GM23248 (cell line): ENCODE measurements at regions not wholly inside any gene's neighbourhood (a gene's known extent, or its start where the extent isn't known, plus 50 kb on each side); places are given as distances from the start of the nearest gene placed in this dataset.

Experiments
- DNase-seq: peaks from one replicate; pipeline ENCODE4 v3.0.0-alpha.2; 2015
- H2AFZ ChIP-seq: fragments of 200-600 bp; sonication (generic); 2 replicates; pipeline ENCODE4 v1.6.1; 2016; ENCODE audit warnings: antibody characterized with exemption
- H3F3A ChIP-seq: fragments of 200-600 bp; sonication (generic); 2 replicates; pipeline ENCODE4 v1.6.1; 2016; ENCODE audit warnings: mild to moderate bottlenecking, antibody characterized with exemption, mixed run types; ENCODE audit not compliant: insufficient read depth
- H3K27ac ChIP-seq: fragments of 200-600 bp; sonication (generic); 2 replicates; pipeline ENCODE4 v1.5.1; 2016; ENCODE audit warnings: mild to moderate bottlenecking
- H3K27me3 ChIP-seq: fragments of 200-600 bp; sonication (generic); replicated peaks from 2 replicates; pipeline ENCODE4 v1.6.1; 2016; ENCODE audit warnings: mild to moderate bottlenecking; ENCODE audit not compliant: insufficient read depth
- H3K36me3 ChIP-seq: fragments of 200-600 bp; sonication (generic); 2 replicates; pipeline ENCODE4 v1.6.1; 2016; ENCODE audit warnings: low read depth, mild to moderate bottlenecking
- H3K4me1 ChIP-seq: fragments of 200-600 bp; sonication (generic); 2 replicates; pipeline ENCODE4 v1.6.1; 2016; ENCODE audit warnings: mild to moderate bottlenecking; ENCODE audit not compliant: insufficient read depth
- H3K4me2 ChIP-seq: fragments of 200-600 bp; sonication (generic); one replicate; pipeline ENCODE4 v1.6.1; 2016; ENCODE audit warnings: mild to moderate bottlenecking; ENCODE audit not compliant: unreplicated experiment
- H3K4me3 ChIP-seq: fragments of 200-600 bp; sonication (generic); 2 replicates; pipeline ENCODE4 v1.5.1; 2016; ENCODE audit warnings: mild to moderate bottlenecking
- H3K79me2 ChIP-seq: fragments of 200-600 bp; sonication (generic); 2 replicates; pipeline ENCODE4 v1.6.1; 2016; ENCODE audit warnings: mild to moderate bottlenecking; ENCODE audit not compliant: insufficient read depth
- H3K9ac ChIP-seq: fragments of 200-600 bp; sonication (generic); 2 replicates; pipeline ENCODE4 v1.6.1; 2016; ENCODE audit warnings: mild to moderate bottlenecking
- H3K9me2 ChIP-seq: fragments of 200-600 bp; sonication (generic); 2 replicates; pipeline ENCODE4 v1.6.1; 2016; ENCODE audit warnings: mixed run types, mild to moderate bottlenecking, moderate library complexity; ENCODE audit not compliant: insufficient read depth
- H3K9me3 ChIP-seq: fragments of 200-600 bp; sonication (generic); one replicate; pipeline ENCODE4 v1.6.1; 2017; ENCODE audit warnings: low read depth
- H4K20me1 ChIP-seq: fragments of 200-600 bp; sonication (generic); 2 replicates; pipeline ENCODE4 v1.6.0; 2016; ENCODE audit not compliant: insufficient read depth
- EZH2 ChIP-seq: fragments of 200-600 bp; sonication (generic); IDR thresholded peaks from 2 replicates; pipeline ENCODE4 v1.6.1; 2018; ENCODE audit warnings: antibody characterized with exemption, mild to moderate bottlenecking; ENCODE audit not compliant: insufficient read depth, poor library complexity, severe bottlenecking
- EZH2phosphoT487 ChIP-seq: fragments of 200-600 bp; sonication (generic); IDR thresholded peaks from 2 replicates; pipeline ENCODE4 v1.6.1; 2018; ENCODE audit warnings: antibody characterized with exemption, moderate library complexity, mild to moderate bottlenecking, low read depth; ENCODE audit not compliant: insufficient read depth
- WGBS, 2 experiments: methylation state at CpG; one replicate each; pipeline ENCODE4 v1.1.6; 2015 to 2017; ENCODE audit warnings: low lambda C conversion rate in 2 of 2, low coverage in 1 of 2; ENCODE audit errors: missing lambda C conversion rate in 2 of 2; 5-methylcytosine and 5-hydroxymethylcytosine counted together
- in situ Hi-C: fragments of 300-500 bp; cut with MboI; formaldehyde crosslinking; loops from 2 replicates; pipeline ENCODE4 v1.15.0; 2020

- no peaks in the 10 kb centered on the region for H3K79me2 ChIP-seq
- no peaks in the 10 kb centered on the region for H4K20me1 ChIP-seq
- no peaks in the 10 kb centered on the region for H3K36me3 ChIP-seq
- no peak overlapping the region for H3K4me2 ChIP-seq
- H3K9ac ChIP-seq, result no peak overlapping the region
- no peaks in the 10 kb centered on the region for H3K4me1 ChIP-seq
- no peaks in the 10 kb centered on the region for H3K9me2 ChIP-seq
- in situ Hi-C loops, result no loop called here
- no peak overlapping the region for H2AFZ ChIP-seq
- H3K27ac ChIP-seq, result no peak overlapping the region
- no peak for DNase-seq
- H3F3A ChIP-seq, result no peaks in the 10 kb centered on the region
- TF ChIP-seq EZH2, result no peak
- no peaks in the 10 kb centered on the region for H3K9me3 ChIP-seq
- no peaks in the 10 kb centered on the region for H3K27me3 ChIP-seq
- 4 to 5% methylated on average over 1 of the region's 1 CpG for WGBS, 2 experiments
- no peak overlapping the region for H3K4me3 ChIP-seq
Observed at GRCh38 chr7:38017320-38017719, 96.9 kb downstream of the EPDR1 start.

GRCh38 chr7:38020121-38020785 is 99.8 kb downstream of the EPDR1 start:
- 47 to 48% methylated on average over 6 of the region's 6 CpGs for WGBS, 2 experiments
- H3K9me3 ChIP-seq, result no peaks in the 10 kb centered on the region
- in situ Hi-C loops, result no loop called here
- no peaks in the 10 kb centered on the region for H3K9me2 ChIP-seq
- no peak overlapping the region for H3K4me2 ChIP-seq
- no peak overlapping the region for H3K27ac ChIP-seq
- H3K36me3 ChIP-seq, result no peaks in the 10 kb centered on the region
- no peaks in the 10 kb centered on the region for H4K20me1 ChIP-seq
- no peaks in the 10 kb centered on the region for H3F3A ChIP-seq
- H3K79me2 ChIP-seq, result no peaks in the 10 kb centered on the region
- no peak overlapping the region for H2AFZ ChIP-seq
- no peaks in the 10 kb centered on the region for H3K4me1 ChIP-seq
- no peak overlapping the region for H3K4me3 ChIP-seq
- DNase-seq, result no peak
- no peak overlapping the region for H3K9ac ChIP-seq
- H3K27me3 ChIP-seq, result no peaks in the 10 kb centered on the region
- TF ChIP-seq EZH2phosphoT487 (no peak), EZH2 (no peak)

GRCh38 chr7:38021892-38022291 is 101.5 kb downstream of the EPDR1 start:
- Histone ChIP-seq H4K20me1 (no peaks in the 10 kb centered on the region), H3F3A (no peaks in the 10 kb centered on the region), H3K4me3 (no peak overlapping the region), H3K79me2 (no peaks in the 10 kb centered on the region), H3K4me2 (no peak overlapping the region), H3K9me3 (no peaks in the 10 kb centered on the region), H3K4me1 (no peaks in the 10 kb centered on the region), H3K9me2 (no peaks in the 10 kb centered on the region), H3K9ac (no peak overlapping the region), H3K27ac (no peak overlapping the region), H3K36me3 (no peaks in the 10 kb centered on the region), H2AFZ (no peak overlapping the region), H3K27me3 (no peaks in the 10 kb centered on the region)
- TF ChIP-seq EZH2phosphoT487 (no peak), EZH2 (no peak)
- DNase-seq, result no peak
- in situ Hi-C loops, result no loop called here
- WGBS, 2 experiments, result 21 to 58% methylated on average over 3 of the region's 3 CpGs

- in situ Hi-C loops, result no loop called here
- H3F3A ChIP-seq, result no peaks in the 10 kb centered on the region
- H3K4me1 ChIP-seq, result no peaks in the 10 kb centered on the region
- H3K79me2 ChIP-seq, result no peaks in the 10 kb centered on the region
- 24 to 53% methylated on average over 1 of the region's 1 CpG for WGBS, 2 experiments
- no peaks in the 10 kb centered on the region for H3K9me3 ChIP-seq
- H3K27me3 ChIP-seq, result no peaks in the 10 kb centered on the region
- H3K4me3 ChIP-seq, result no peak overlapping the region
- no peak overlapping the region for H3K4me2 ChIP-seq
- H3K9me2 ChIP-seq, result no peaks in the 10 kb centered on the region
- H3K36me3 ChIP-seq, result no peaks in the 10 kb centered on the region
- H4K20me1 ChIP-seq, result no peaks in the 10 kb centered on the region
- TF ChIP-seq EZH2, result no peak
- TF ChIP-seq EZH2phosphoT487, result no peak
- no peak overlapping the region for H3K9ac ChIP-seq
- no peak overlapping the region for H3K27ac ChIP-seq
- H2AFZ ChIP-seq, result no peak overlapping the region
- DNase-seq, result no peak
Observed at GRCh38 chr7:38025815-38026214, 105.4 kb downstream of the EPDR1 start.
